Parathyroid adenoma (tissue), 2 donors: ENCODE measurements at regions not wholly inside any gene's neighbourhood (a gene's known extent, or its start where the extent isn't known, plus 50 kb on each side); places are given as distances from the start of the nearest gene placed in this dataset.
"Not testable (repeated sequence)": the region's sequence is repeated elsewhere in the genome, so short reads cannot be mapped to it uniquely, and the experiment has no call there.

ENCODE experiments used
- H2AFZ ChIP-seq: fragments of 300-600 bp; sonication (generic); one replicate; pipeline ENCODE4 v1.7.0; 2017; ENCODE audit warnings: antibody characterized with exemption, mild to moderate bottlenecking
- H3K27ac ChIP-seq: fragments of 300-600 bp; sonication (generic); one replicate; pipeline ENCODE4 v1.7.0; 2017
- H3K27me3 ChIP-seq: fragments of 300-600 bp; sonication (generic); one replicate; pipeline ENCODE4 v1.7.0; 2017; ENCODE audit warnings: low read length; ENCODE audit not compliant: control insufficient read depth, insufficient read depth
- H3K36me3 ChIP-seq: fragments of 300-600 bp; sonication (generic); one replicate; pipeline ENCODE4 v1.7.0; 2017; ENCODE audit warnings: low read length; ENCODE audit not compliant: control insufficient read depth, insufficient read depth
- H3K4me1 ChIP-seq: fragments of 300-600 bp; sonication (generic); one replicate; pipeline ENCODE4 v1.7.0; 2017; ENCODE audit warnings: control low read depth
- H3K4me2 ChIP-seq: fragments of 300-600 bp; sonication (generic); one replicate; pipeline ENCODE4 v1.7.0; 2017; ENCODE audit warnings: low read length
- H3K4me3 ChIP-seq: fragments of 300-600 bp; sonication (generic); one replicate; pipeline ENCODE4 v1.7.0; 2017; ENCODE audit warnings: low read depth, low read length
- H3K79me2 ChIP-seq: fragments of 300-600 bp; sonication (generic); one replicate; pipeline ENCODE4 v1.7.0; 2017; ENCODE audit warnings: control low read depth
- H3K9ac ChIP-seq: fragments of 300-600 bp; sonication (generic); one replicate; pipeline ENCODE4 v1.7.0; 2017; ENCODE audit warnings: mild to moderate bottlenecking
- H3K9me3 ChIP-seq: fragments of 300-600 bp; sonication (generic); one replicate; pipeline ENCODE4 v1.7.0; 2017; ENCODE audit warnings: low read length; ENCODE audit not compliant: control insufficient read depth
- CTCF ChIP-seq: fragments of 300-600 bp; sonication (generic); IDR thresholded peaks from one replicate; pipeline ENCODE4 v1.7.0; 2017; ENCODE audit warnings: antibody characterized with exemption, mild to moderate bottlenecking
- donor health status: primary hyperparathyroidism.

- Histone ChIP-seq H3K79me2 (no peaks in the 10 kb centered on the region), H3K4me1 (no peaks in the 10 kb centered on the region), H3K4me3 (no peak overlapping the region)
Measured at GRCh38 chrX:139429913-139430312, 100.6 kb upstream of the F9 start.

GRCh38 chrX:139423186-139423585, 107.4 kb upstream of the F9 start:
- Histone ChIP-seq H3K9me3 (no peaks in the 10 kb centered on the region), H3K27ac (no peak overlapping the region), H2AFZ (no peak overlapping the region), H3K36me3 (no peaks in the 10 kb centered on the region), H3K4me2 (no peak overlapping the region), H3K79me2 (no peaks in the 10 kb centered on the region), H3K9ac (no peak overlapping the region), H3K4me1 (no peaks in the 10 kb centered on the region), H3K27me3 (no peaks in the 10 kb centered on the region), H3K4me3 (no peak overlapping the region)
- no peak for TF ChIP-seq CTCF

More at GRCh38 chrX:139429913-139430312, 100.6 kb upstream of the F9 start:
- Histone ChIP-seq H3K4me2 (no peak overlapping the region), H3K27ac (no peak overlapping the region), H3K9me3 (no peaks in the 10 kb centered on the region), H3K27me3 (no peaks in the 10 kb centered on the region), H2AFZ (no peak overlapping the region), H3K36me3 (no peaks in the 10 kb centered on the region), H3K9ac (no peak overlapping the region)
- TF ChIP-seq CTCF = no peak

GRCh38 chrX:139398258-139398657, 132.3 kb upstream of the F9 start:
- not testable (repeated sequence) for H2AFZ ChIP-seq, H3K9me3 ChIP-seq, H3K9ac ChIP-seq, H3K27me3 ChIP-seq, H3K79me2 ChIP-seq, H3K4me1 ChIP-seq, H3K36me3 ChIP-seq, H3K4me3 ChIP-seq, H3K27ac ChIP-seq, H3K4me2 ChIP-seq

GRCh38 chrX:139388254-139388653, 142.3 kb upstream of the F9 start:
- Histone ChIP-seq H3K9ac (no peak overlapping the region), H3K4me2 (no peak overlapping the region), H3K27ac (no peak overlapping the region), H3K79me2 (no peaks in the 10 kb centered on the region), H3K9me3 (no peaks in the 10 kb centered on the region), H3K27me3 (no peaks in the 10 kb centered on the region), H2AFZ (no peak overlapping the region), H3K4me1 (no peaks in the 10 kb centered on the region), H3K36me3 (no peaks in the 10 kb centered on the region), H3K4me3 (no peak overlapping the region)
- TF ChIP-seq CTCF = no peak

- no peaks in the 10 kb centered on the region for H3K27me3 ChIP-seq
- no peaks in the 10 kb centered on the region for H3K4me1 ChIP-seq
- H3K79me2 ChIP-seq = no peaks in the 10 kb centered on the region
- H3K27ac ChIP-seq = no peak overlapping the region
- H3K4me2 ChIP-seq = no peak overlapping the region
- H3K9me3 ChIP-seq = no peaks in the 10 kb centered on the region
- H3K36me3 ChIP-seq = no peaks in the 10 kb centered on the region
- TF ChIP-seq CTCF = no peak
- no peak overlapping the region for H3K4me3 ChIP-seq
- no peak overlapping the region for H2AFZ ChIP-seq
- H3K9ac ChIP-seq = no peak overlapping the region
Measured at GRCh38 chrX:139382529-139382928, 148.0 kb upstream of the F9 start.

- not testable (repeated sequence) for H3K4me1 ChIP-seq, H3K27ac ChIP-seq, H3K4me2 ChIP-seq, H2AFZ ChIP-seq, H3K27me3 ChIP-seq, H3K79me2 ChIP-seq, H3K9ac ChIP-seq, H3K4me3 ChIP-seq, H3K36me3 ChIP-seq, H3K9me3 ChIP-seq
Measured at GRCh38 chrX:139376547-139376946, 154.0 kb upstream of the F9 start.
